ENCODE measurements at regions not wholly inside any gene's neighbourhood (a gene's known extent, or its start where the extent isn't known, plus 50 kb on each side); places are given as distances from the start of the nearest gene placed in this dataset.

DNA sequence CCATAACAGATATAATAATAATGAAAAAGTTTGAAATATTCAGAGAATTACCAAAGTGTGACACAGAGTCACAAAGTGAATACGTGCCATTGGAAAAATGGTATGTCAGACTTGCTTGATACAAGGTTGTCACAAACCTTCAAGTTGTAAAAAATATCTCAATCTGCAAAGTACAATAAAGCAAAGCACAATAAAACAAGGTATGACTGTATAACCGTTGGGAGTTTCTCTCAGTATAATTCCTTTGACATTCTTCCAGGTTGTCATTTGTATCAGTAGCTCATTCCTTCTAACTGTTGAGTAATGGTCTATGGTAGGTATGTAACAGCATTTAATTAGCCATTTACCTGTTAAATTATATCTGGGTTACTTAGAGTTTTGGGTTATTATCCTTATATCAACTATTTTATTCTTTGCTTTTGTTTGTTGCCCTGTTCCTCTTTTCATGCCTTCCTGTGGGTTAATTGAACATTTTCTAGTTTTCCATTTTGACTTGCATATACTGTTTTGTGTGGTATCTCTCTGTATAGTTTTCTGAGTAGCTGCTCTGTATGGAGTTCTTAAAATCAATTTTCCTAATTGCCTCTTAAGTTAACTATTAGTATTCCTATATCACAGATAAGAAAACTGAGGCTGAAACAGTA lies 112.5 kb downstream of the SUCNR1 start:
- H3K9ac ChIP-seq (ENCODE audit: low read depth in 1 of 2, low read length in 2 of 2), result no peak overlapping the region
- H3K9me3 ChIP-seq (ENCODE audit: control insufficient read depth in 4 of 4, low read length in 3 of 4), result no peaks in the 10 kb centered on the region
- WGBS, result 91% methylated on average over 2 of the region's 2 CpGs
- H3K27ac ChIP-seq (ENCODE audit: low read depth in 1 of 2, low read length in 2 of 2), result no peak overlapping the region
- peaks cover 0 to 5% (median 0%) of the 10 kb centered on the region in 4 donors for H3K4me1 ChIP-seq (ENCODE audit: control insufficient read depth in 4 of 4, insufficient read depth in 4 of 4, low read length in 3 of 4)
- TF ChIP-seq HNF4A (conservative IDR thresholded peaks at IDR 0.05), result no peak
- TF ChIP-seq, protein P1, sequence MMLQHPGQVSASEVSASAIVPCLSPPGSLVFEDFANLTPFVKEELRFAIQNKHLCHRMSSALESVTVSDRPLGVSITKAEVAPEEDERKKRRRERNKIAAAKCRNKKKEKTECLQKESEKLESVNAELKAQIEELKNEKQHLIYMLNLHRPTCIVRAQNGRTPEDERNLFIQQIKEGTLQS (IDR thresholded peaks at IDR 0.05), result no peak
- TF ChIP-seq JUND (IDR thresholded peaks at IDR 0.05), result no peak
- no peak for TF ChIP-seq NR2F2 (IDR thresholded peaks at IDR 0.05)
- TF ChIP-seq EGR1 (IDR thresholded peaks at IDR 0.05; ENCODE audit: low read depth in 2 of 2), result no peak
- no peak for TF ChIP-seq HNF4G (IDR thresholded peaks at IDR 0.05)
- TF ChIP-seq SP1 (IDR thresholded peaks at IDR 0.05), result no peak
- TF ChIP-seq FOXA2 (IDR thresholded peaks at IDR 0.05), result no peak
- TF ChIP-seq TAF1 (conservative IDR thresholded peaks at IDR 0.05), result no peak
- TF ChIP-seq, protein P2, sequence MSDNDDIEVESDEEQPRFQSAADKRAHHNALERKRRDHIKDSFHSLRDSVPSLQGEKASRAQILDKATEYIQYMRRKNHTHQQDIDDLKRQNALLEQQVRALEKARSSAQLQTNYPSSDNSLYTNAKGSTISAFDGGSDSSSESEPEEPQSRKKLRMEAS (IDR thresholded peaks at IDR 0.05), result no peak
- TF ChIP-seq, protein P3, sequence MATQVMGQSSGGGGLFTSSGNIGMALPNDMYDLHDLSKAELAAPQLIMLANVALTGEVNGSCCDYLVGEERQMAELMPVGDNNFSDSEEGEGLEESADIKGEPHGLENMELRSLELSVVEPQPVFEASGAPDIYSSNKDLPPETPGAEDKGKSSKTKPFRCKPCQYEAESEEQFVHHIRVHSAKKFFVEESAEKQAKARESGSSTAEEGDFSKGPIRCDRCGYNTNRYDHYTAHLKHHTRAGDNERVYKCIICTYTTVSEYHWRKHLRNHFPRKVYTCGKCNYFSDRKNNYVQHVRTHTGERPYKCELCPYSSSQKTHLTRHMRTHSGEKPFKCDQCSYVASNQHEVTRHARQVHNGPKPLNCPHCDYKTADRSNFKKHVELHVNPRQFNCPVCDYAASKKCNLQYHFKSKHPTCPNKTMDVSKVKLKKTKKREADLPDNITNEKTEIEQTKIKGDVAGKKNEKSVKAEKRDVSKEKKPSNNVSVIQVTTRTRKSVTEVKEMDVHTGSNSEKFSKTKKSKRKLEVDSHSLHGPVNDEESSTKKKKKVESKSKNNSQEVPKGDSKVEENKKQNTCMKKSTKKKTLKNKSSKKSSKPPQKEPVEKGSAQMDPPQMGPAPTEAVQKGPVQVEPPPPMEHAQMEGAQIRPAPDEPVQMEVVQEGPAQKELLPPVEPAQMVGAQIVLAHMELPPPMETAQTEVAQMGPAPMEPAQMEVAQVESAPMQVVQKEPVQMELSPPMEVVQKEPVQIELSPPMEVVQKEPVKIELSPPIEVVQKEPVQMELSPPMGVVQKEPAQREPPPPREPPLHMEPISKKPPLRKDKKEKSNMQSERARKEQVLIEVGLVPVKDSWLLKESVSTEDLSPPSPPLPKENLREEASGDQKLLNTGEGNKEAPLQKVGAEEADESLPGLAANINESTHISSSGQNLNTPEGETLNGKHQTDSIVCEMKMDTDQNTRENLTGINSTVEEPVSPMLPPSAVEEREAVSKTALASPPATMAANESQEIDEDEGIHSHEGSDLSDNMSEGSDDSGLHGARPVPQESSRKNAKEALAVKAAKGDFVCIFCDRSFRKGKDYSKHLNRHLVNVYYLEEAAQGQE (IDR thresholded peaks at IDR 0.05), result no peak
- TF ChIP-seq, protein P4, sequence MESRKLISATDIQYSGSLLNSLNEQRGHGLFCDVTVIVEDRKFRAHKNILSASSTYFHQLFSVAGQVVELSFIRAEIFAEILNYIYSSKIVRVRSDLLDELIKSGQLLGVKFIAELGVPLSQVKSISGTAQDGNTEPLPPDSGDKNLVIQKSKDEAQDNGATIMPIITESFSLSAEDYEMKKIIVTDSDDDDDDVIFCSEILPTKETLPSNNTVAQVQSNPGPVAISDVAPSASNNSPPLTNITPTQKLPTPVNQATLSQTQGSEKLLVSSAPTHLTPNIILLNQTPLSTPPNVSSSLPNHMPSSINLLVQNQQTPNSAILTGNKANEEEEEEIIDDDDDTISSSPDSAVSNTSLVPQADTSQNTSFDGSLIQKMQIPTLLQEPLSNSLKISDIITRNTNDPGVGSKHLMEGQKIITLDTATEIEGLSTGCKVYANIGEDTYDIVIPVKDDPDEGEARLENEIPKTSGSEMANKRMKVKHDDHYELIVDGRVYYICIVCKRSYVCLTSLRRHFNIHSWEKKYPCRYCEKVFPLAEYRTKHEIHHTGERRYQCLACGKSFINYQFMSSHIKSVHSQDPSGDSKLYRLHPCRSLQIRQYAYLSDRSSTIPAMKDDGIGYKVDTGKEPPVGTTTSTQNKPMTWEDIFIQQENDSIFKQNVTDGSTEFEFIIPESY (IDR thresholded peaks at IDR 0.05), result no peak
- TF ChIP-seq YY1 (IDR thresholded peaks at IDR 0.05), result no peak
- no peak for TF ChIP-seq FOXA1 (IDR thresholded peaks at IDR 0.05)
- TF ChIP-seq GABPA (IDR thresholded peaks at IDR 0.05 in 1 of 2, conservative IDR thresholded peaks at IDR 0.05 in 1 of 2), result no peak
- H3K27me3 ChIP-seq (ENCODE audit: control insufficient read depth in 4 of 4, insufficient read depth in 4 of 4, low read length in 3 of 4), result no peaks in the 10 kb centered on the region
- no peaks in the 10 kb centered on the region for H3K36me3 ChIP-seq (ENCODE audit: control insufficient read depth in 4 of 4, insufficient read depth in 3 of 4, low read depth in 1 of 4, low read length in 3 of 4)
- H3K4me3 ChIP-seq (ENCODE audit: low read depth in 1 of 3, low read length in 3 of 3), result no peak overlapping the region
- DNase-seq (ENCODE audit: low spot score), result no peak

DNA sequence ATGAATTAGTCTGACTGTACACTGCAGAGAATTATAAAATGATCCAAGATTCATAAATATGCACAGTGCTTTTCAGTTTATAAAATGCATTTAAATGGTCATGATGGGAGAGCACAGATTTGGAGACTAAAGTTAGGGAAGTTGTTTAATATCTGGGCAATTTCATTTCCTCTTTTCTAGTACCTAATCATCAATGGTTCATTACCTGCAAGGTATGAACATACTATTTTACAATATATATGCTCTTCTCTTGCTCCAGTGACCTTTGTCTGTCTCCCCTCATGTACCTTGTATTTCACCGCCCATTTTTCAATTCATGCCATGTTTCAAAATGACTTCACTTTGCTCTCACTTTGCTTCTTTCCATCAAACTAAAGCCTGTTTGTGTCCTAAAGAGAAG lies 114.5 kb downstream of the SUCNR1 start:
- Histone ChIP-seq H3K27ac (ENCODE audit: low read depth in 1 of 2, low read length in 2 of 2) (no peak overlapping the region), H3K36me3 (ENCODE audit: control insufficient read depth in 4 of 4, insufficient read depth in 3 of 4, low read depth in 1 of 4, low read length in 3 of 4) (no peaks in the 10 kb centered on the region), H3K9ac (ENCODE audit: low read depth in 1 of 2, low read length in 2 of 2) (no peak overlapping the region), H3K4me1 (ENCODE audit: control insufficient read depth in 4 of 4, insufficient read depth in 4 of 4, low read length in 3 of 4) (no peaks in the 10 kb centered on the region), H3K27me3 (ENCODE audit: control insufficient read depth in 4 of 4, insufficient read depth in 4 of 4, low read length in 3 of 4) (no peaks in the 10 kb centered on the region), H3K4me3 (ENCODE audit: low read depth in 1 of 3, low read length in 3 of 3) (no peak overlapping the region), H3K9me3 (ENCODE audit: control insufficient read depth in 4 of 4, low read length in 3 of 4) (no peaks in the 10 kb centered on the region)
- TF ChIP-seq, protein P5, sequence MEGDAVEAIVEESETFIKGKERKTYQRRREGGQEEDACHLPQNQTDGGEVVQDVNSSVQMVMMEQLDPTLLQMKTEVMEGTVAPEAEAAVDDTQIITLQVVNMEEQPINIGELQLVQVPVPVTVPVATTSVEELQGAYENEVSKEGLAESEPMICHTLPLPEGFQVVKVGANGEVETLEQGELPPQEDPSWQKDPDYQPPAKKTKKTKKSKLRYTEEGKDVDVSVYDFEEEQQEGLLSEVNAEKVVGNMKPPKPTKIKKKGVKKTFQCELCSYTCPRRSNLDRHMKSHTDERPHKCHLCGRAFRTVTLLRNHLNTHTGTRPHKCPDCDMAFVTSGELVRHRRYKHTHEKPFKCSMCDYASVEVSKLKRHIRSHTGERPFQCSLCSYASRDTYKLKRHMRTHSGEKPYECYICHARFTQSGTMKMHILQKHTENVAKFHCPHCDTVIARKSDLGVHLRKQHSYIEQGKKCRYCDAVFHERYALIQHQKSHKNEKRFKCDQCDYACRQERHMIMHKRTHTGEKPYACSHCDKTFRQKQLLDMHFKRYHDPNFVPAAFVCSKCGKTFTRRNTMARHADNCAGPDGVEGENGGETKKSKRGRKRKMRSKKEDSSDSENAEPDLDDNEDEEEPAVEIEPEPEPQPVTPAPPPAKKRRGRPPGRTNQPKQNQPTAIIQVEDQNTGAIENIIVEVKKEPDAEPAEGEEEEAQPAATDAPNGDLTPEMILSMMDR (IDR thresholded peaks at IDR 0.05; ENCODE audit: low read depth, low read length, missing input control), result no peak
- TF ChIP-seq, protein P3 (IDR thresholded peaks at IDR 0.05), result no peak
- TF ChIP-seq TAF1 (conservative IDR thresholded peaks at IDR 0.05) (no peak), NR2F2 (IDR thresholded peaks at IDR 0.05) (no peak)
- 98% methylated on average over 1 of the region's 1 CpG for whole genome bisulfite sequencing
- no peak for DNase-seq (ENCODE audit: low spot score)
